ENCODE measurements at regions not wholly inside any gene's neighbourhood (a gene's known extent, or its start where the extent isn't known, plus 50 kb on each side); places are given as distances from the start of the nearest gene placed in this dataset.
"Not testable (repeated sequence)": the region's sequence is repeated elsewhere in the genome, so short reads cannot be mapped to it uniquely, and the experiment has no call there.

DNA sequence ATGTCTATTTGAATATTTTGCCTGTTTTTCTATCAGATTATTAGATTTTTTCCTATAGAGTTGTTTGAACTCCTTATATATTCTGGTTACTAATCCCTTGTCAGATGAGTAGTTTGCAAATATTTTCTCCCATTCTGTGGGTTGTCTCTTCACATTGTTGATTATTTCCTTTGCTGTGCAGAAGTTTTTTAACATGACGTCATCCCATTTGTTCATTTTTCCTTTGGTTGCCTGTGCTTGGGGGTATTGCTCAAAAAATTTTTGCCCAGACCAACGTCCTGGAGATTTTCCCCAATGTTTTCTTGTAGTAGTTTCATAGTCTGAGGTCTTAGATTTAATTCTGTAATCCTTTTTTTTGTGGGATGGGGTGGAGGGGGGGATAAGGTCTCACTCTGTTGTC is 168.7 kb upstream of the NFIA start:
- TF ChIP-seq, protein P1, sequence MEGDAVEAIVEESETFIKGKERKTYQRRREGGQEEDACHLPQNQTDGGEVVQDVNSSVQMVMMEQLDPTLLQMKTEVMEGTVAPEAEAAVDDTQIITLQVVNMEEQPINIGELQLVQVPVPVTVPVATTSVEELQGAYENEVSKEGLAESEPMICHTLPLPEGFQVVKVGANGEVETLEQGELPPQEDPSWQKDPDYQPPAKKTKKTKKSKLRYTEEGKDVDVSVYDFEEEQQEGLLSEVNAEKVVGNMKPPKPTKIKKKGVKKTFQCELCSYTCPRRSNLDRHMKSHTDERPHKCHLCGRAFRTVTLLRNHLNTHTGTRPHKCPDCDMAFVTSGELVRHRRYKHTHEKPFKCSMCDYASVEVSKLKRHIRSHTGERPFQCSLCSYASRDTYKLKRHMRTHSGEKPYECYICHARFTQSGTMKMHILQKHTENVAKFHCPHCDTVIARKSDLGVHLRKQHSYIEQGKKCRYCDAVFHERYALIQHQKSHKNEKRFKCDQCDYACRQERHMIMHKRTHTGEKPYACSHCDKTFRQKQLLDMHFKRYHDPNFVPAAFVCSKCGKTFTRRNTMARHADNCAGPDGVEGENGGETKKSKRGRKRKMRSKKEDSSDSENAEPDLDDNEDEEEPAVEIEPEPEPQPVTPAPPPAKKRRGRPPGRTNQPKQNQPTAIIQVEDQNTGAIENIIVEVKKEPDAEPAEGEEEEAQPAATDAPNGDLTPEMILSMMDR (IDR thresholded peaks at IDR 0.05; ENCODE audit: low read depth, low read length, poor library complexity, severe bottlenecking): not testable (repeated sequence)
- not testable (repeated sequence) for TF ChIP-seq EZH2phosphoT487 (IDR thresholded peaks at IDR 0.05; ENCODE audit: borderline replicate concordance, low read length)

All from DOHH2 (cell line).